ENCODE measurements at regions not wholly inside any gene's neighbourhood (a gene's known extent, or its start where the extent isn't known, plus 50 kb on each side); places are given as distances from the start of the nearest gene placed in this dataset.

DNA sequence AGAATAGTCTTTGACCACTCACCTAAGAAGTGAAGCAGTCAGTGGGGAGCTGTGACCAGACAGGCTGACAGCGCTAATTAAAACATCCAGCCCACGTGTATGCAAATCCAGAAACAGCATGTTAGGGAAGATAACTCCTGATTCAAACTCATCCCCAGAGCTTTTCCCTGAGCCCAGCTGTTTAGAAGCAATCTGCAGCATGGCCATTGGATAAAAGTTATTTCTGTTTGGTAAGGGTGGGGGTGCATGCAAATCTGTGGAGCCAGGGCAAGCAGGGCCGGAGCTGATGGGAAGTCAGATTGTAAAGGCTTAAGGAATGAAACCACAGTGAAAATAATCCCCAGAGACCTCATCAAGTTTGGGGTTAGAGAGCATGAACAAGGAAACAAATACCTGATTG is 247.9 kb upstream of the KIRREL3 start:
- Mint-ChIP-seq H3K36me3 (ENCODE audit: unreplicated experiment) (no peaks in the 10 kb centered on the region), H3K4me1 (ENCODE audit: unreplicated experiment) (no peaks in the 10 kb centered on the region), H3K9me3 (ENCODE audit: unreplicated experiment) (no peaks in the 10 kb centered on the region), H3K4me3 (ENCODE audit: unreplicated experiment) (no peak overlapping the region), H3K27me3 (ENCODE audit: unreplicated experiment) (peaks cover 2% of the 10 kb centered on the region), H3K27ac (ENCODE audit: unreplicated experiment) (no peak overlapping the region)
- no peak for DNase-seq (ENCODE audit: extremely low spot score, unreplicated experiment)
- TF ChIP-seq, protein P1, sequence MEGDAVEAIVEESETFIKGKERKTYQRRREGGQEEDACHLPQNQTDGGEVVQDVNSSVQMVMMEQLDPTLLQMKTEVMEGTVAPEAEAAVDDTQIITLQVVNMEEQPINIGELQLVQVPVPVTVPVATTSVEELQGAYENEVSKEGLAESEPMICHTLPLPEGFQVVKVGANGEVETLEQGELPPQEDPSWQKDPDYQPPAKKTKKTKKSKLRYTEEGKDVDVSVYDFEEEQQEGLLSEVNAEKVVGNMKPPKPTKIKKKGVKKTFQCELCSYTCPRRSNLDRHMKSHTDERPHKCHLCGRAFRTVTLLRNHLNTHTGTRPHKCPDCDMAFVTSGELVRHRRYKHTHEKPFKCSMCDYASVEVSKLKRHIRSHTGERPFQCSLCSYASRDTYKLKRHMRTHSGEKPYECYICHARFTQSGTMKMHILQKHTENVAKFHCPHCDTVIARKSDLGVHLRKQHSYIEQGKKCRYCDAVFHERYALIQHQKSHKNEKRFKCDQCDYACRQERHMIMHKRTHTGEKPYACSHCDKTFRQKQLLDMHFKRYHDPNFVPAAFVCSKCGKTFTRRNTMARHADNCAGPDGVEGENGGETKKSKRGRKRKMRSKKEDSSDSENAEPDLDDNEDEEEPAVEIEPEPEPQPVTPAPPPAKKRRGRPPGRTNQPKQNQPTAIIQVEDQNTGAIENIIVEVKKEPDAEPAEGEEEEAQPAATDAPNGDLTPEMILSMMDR (IDR thresholded peaks at IDR 0.05), result no peak

DNA sequence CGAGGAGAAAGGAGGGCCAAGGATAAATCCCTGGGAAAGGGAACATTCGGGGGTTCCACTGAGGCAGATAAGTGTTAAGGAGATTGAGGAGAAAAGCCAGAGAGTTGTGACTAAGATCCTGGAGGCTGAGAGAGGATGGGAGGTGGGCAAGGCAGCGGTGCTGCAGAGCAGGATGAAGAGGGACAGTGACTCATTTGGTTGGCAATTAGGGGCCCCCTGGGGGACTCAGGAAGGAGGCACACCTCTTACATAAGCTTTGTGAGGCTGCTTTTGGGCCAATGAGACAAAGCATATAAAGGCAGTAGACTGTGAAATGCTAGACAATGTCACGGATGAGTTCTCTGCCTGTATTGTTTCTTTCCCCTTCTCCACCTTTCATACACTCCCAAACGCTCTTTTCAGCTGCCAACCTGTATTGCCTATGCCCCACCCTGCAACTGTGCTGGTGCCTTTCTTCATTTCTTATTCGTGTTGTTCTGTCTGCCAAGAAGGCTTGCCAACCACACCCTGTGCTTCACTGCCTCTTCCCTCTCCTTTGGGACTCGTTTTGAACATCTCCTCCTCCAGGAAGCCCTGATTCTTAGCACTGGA is 246.8 kb upstream of the KIRREL3 start:
- H3K27me3 Mint-ChIP-seq (ENCODE audit: unreplicated experiment), result peaks cover 2% of the 10 kb centered on the region
- H3K27ac Mint-ChIP-seq (ENCODE audit: unreplicated experiment), result no peak overlapping the region
- H3K4me1 Mint-ChIP-seq (ENCODE audit: unreplicated experiment), result no peaks in the 10 kb centered on the region
- TF ChIP-seq, protein P1 (IDR thresholded peaks at IDR 0.05), result no peak
- no peaks in the 10 kb centered on the region for H3K9me3 Mint-ChIP-seq (ENCODE audit: unreplicated experiment)
- H3K4me3 Mint-ChIP-seq (ENCODE audit: unreplicated experiment), result no peak overlapping the region
- DNase-seq (ENCODE audit: extremely low spot score, unreplicated experiment), result no peak
- no peaks in the 10 kb centered on the region for H3K36me3 Mint-ChIP-seq (ENCODE audit: unreplicated experiment)

DNA sequence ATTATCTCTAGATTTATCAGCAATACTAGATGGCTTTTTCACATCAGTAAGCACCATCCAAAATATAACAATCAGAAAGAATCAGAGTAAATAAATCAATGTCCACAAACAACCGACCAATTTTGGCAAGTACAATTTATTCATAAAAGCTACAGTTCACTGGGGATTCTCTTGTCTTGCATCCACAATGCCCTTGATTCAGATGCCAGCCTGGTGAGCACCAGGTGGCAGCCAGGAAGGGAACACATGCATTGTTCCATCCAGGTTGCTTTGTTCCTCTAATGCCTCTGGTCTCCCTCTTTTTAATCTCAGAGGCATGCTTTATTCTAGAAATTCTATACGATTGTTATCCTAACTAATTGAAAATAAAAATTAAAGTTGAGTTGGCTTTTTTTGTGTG is 242.1 kb upstream of the KIRREL3 start:
- H3K36me3 Mint-ChIP-seq (ENCODE audit: unreplicated experiment), result no peaks in the 10 kb centered on the region
- TF ChIP-seq, protein P1 (IDR thresholded peaks at IDR 0.05), result no peak
- DNase-seq (ENCODE audit: extremely low spot score, unreplicated experiment), result no peak
- H3K4me1 Mint-ChIP-seq (ENCODE audit: unreplicated experiment), result no peaks in the 10 kb centered on the region
- peaks cover under 1% of the 10 kb centered on the region for H3K27me3 Mint-ChIP-seq (ENCODE audit: unreplicated experiment)
- no peak overlapping the region for H3K27ac Mint-ChIP-seq (ENCODE audit: unreplicated experiment)
- no peak overlapping the region for H3K4me3 Mint-ChIP-seq (ENCODE audit: unreplicated experiment)
- no peaks in the 10 kb centered on the region for H3K9me3 Mint-ChIP-seq (ENCODE audit: unreplicated experiment)

DNA sequence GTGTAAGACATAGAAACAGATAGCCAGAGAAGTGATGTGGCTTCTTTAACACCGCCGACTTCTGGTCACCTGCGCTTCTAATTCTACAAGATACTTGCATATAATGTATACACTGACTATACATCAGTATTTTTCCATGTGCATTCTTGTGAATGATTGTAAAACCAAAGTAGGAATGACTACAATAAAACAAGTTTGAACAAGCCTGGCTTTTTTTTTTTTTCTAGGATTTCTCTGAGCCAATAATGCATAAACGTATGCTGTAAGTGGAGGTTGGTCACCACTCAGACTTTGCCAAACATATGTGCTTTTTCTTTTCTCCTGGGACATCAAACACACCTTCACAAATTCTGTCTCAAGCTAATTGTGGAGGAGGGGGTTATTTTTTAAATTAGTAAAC is 237.8 kb upstream of the KIRREL3 start:
- TF ChIP-seq, protein P1 (IDR thresholded peaks at IDR 0.05), result no peak
- Mint-ChIP-seq H3K27ac (ENCODE audit: unreplicated experiment) (no peak overlapping the region), H3K27me3 (ENCODE audit: unreplicated experiment) (no peaks in the 10 kb centered on the region), H3K4me3 (ENCODE audit: unreplicated experiment) (no peak overlapping the region), H3K9me3 (ENCODE audit: unreplicated experiment) (no peaks in the 10 kb centered on the region), H3K36me3 (ENCODE audit: unreplicated experiment) (no peaks in the 10 kb centered on the region), H3K4me1 (ENCODE audit: unreplicated experiment) (no peaks in the 10 kb centered on the region)
- DNase-seq (ENCODE audit: extremely low spot score, unreplicated experiment), result no peak

DNA sequence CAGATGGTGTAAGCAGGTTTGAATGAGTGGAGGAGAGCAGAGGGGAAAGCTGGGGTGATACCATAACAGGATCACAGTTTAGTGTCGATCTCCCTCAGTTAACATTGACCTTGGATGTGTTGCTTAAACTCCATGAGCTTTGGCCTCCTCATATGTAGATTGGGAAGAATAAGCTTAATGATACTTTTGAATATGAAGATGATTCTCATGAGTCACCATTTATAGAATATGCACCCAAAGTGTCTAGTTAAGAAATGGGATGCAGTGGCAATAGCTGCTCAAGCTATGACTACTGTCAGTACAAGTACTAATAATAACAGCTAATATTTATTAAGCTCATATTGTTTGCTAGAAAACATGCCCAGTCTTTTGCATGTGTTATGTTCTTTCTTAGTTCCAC is 236.2 kb upstream of the KIRREL3 start:
- no peak overlapping the region for H3K4me3 Mint-ChIP-seq (ENCODE audit: unreplicated experiment)
- H3K27ac Mint-ChIP-seq (ENCODE audit: unreplicated experiment), result no peak overlapping the region
- no peaks in the 10 kb centered on the region for H3K9me3 Mint-ChIP-seq (ENCODE audit: unreplicated experiment)
- H3K4me1 Mint-ChIP-seq (ENCODE audit: unreplicated experiment), result no peaks in the 10 kb centered on the region
- no peaks in the 10 kb centered on the region for H3K27me3 Mint-ChIP-seq (ENCODE audit: unreplicated experiment)
- no peak for DNase-seq (ENCODE audit: extremely low spot score, unreplicated experiment)
- TF ChIP-seq, protein P1 (IDR thresholded peaks at IDR 0.05), result no peak
- no peaks in the 10 kb centered on the region for H3K36me3 Mint-ChIP-seq (ENCODE audit: unreplicated experiment)

Measured in osteocyte (in vitro differentiated cells).